ENCODE measurements at regions not wholly inside any gene's neighbourhood (a gene's known extent, or its start where the extent isn't known, plus 50 kb on each side); places are given as distances from the start of the nearest gene placed in this dataset.
"Not testable (repeated sequence)": the region's sequence is repeated elsewhere in the genome, so short reads cannot be mapped to it uniquely, and the experiment has no call there.

DNA sequence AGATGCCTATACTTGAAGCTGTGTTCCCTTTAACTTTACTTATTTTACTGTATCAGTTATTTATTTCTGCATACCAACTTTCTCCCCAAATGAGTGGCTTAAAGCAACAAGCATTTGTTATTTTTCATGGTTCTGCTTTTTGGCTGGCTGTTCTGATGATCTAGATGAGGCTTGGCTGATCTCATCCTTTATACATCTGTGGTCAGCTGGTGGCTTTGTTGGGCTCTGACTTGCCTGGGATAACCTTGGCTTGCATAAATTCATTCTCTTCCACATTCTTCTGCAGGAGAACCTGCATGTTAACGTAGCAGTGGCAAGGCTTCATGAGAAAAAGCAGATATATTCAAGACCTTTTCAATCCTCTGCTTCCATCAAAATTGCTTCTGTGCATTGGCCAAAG is 1317.6 kb downstream of the ADGRL3 start:
- DNase-seq (ENCODE audit: low read depth): no peak
- TF ChIP-seq, protein P1, sequence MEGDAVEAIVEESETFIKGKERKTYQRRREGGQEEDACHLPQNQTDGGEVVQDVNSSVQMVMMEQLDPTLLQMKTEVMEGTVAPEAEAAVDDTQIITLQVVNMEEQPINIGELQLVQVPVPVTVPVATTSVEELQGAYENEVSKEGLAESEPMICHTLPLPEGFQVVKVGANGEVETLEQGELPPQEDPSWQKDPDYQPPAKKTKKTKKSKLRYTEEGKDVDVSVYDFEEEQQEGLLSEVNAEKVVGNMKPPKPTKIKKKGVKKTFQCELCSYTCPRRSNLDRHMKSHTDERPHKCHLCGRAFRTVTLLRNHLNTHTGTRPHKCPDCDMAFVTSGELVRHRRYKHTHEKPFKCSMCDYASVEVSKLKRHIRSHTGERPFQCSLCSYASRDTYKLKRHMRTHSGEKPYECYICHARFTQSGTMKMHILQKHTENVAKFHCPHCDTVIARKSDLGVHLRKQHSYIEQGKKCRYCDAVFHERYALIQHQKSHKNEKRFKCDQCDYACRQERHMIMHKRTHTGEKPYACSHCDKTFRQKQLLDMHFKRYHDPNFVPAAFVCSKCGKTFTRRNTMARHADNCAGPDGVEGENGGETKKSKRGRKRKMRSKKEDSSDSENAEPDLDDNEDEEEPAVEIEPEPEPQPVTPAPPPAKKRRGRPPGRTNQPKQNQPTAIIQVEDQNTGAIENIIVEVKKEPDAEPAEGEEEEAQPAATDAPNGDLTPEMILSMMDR (IDR thresholded peaks at IDR 0.05; ENCODE audit: insufficient read depth, low read depth, low read length, missing control alignments): no peak
- no peak overlapping the region for H3K4me3 ChIP-seq (ENCODE audit: low read depth, low read length)

DNA sequence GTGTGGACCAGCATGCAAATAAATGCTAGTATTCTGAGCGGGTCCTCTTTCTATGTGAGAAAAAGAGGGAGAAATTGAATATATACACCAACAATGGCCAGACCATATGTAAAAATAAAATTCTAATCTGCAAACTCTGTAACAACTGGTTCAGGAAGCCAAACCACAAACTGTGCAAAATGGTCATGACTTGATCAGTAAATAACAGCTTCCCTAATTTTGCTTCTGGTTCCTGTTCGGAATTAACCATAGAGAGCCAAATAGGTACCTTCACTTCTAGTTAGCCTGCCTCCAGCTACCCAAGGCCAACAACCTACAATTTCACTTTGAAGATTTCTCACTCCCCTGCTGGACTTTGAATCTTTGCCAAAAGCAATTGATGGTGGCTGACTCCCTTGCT is 1313.2 kb downstream of the ADGRL3 start:
- no peak for DNase-seq (ENCODE audit: low read depth)
- TF ChIP-seq, protein P1 (IDR thresholded peaks at IDR 0.05; ENCODE audit: insufficient read depth, low read depth, low read length, missing control alignments): no peak
- no peak overlapping the region for H3K4me3 ChIP-seq (ENCODE audit: low read depth, low read length)

DNA sequence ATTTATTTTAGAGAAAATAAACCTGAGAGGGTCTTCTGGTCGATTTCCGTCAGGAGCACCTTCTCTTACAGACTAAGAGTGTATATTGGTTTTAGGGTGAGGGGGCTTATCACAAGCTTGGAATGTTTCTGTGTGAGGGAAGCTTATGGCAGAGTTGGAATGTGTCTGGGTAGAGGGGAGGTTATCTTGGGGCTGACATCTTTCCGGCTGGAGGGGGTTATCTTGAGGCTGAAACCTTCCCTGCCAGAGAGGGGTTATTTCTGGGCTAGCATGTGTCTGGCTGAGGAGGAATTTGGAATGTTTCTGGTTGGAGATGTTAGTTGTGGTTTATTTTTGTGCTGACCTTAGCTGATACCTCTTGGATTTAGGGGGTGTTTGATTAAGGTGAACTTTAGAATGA is 1312.1 kb downstream of the ADGRL3 start:
- TF ChIP-seq, protein P1 (IDR thresholded peaks at IDR 0.05; ENCODE audit: insufficient read depth, low read depth, low read length, missing control alignments): no peak
- DNase-seq (ENCODE audit: low read depth): no peak
- no peak overlapping the region for H3K4me3 ChIP-seq (ENCODE audit: low read depth, low read length)

DNA sequence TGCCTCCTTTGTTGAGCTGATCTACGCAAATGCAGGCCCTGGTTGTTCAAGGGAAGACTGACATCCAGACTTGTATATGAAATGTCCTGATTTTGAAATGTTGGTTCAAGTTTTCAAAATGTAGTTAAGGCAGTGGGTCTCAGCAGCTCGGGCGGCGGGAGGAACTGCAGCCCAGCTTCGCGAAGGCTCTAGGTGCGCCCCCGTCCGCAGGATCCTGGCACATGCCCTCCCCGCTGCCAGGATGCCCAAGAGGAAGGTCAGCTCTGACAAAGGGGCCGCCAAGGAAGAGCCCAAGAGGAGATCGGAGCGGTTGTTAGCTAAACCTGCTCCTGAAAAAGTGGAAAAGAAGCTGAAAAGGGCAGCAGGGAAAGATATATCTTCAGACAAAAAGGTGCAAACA is 1310.1 kb downstream of the ADGRL3 start:
- H3K4me3 ChIP-seq (ENCODE audit: low read depth, low read length): no peak overlapping the region
- DNase-seq (ENCODE audit: low read depth): no peak
- TF ChIP-seq, protein P1 (IDR thresholded peaks at IDR 0.05; ENCODE audit: insufficient read depth, low read depth, low read length, missing control alignments): no peak

DNA sequence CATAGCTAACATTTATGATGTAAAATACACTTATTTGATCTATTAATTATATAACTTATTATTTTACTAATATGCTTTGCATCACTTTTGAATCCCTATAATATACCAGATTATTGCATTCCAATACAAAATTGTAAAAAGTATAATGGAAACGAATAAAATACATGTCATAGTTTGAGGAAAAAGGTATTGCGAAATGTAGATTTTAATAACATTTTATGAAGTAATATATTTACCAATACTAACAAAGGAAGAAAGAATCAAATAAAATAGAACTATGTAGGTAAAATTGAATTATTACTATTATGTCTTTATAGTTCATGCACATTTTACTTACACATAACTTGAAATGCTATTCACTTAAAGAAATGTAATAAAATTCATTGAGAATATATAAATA is 1300.2 kb downstream of the ADGRL3 start:
- DNase-seq (ENCODE audit: low read depth): no peak
- TF ChIP-seq, protein P1 (IDR thresholded peaks at IDR 0.05; ENCODE audit: insufficient read depth, low read depth, low read length, missing control alignments): no peak
- H3K4me3 ChIP-seq (ENCODE audit: low read depth, low read length): no peak overlapping the region

DNA sequence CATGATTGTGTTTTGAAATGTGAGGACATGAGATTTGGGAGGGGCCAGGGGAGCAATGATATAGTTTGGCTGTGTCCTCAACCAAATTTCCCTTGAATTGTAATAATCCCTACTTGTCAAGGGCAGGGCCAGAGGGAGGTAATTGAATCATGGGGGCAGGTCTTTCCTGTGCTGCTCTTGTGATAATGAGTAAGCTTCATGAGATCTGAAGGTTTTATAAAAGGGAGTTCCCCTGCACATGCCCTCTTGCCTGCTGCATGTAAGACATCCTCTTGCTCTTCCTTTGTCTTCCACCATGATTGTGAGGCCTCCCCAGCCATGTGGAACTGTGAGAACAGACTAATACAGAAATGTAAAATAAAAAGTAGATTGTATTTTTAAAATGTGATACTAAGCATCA is 1294.9 kb downstream of the ADGRL3 start:
- TF ChIP-seq, protein P1 (IDR thresholded peaks at IDR 0.05; ENCODE audit: insufficient read depth, low read depth, low read length, missing control alignments): no peak
- no peak overlapping the region for H3K4me3 ChIP-seq (ENCODE audit: low read depth, low read length)
- DNase-seq (ENCODE audit: low read depth): no peak

DNA sequence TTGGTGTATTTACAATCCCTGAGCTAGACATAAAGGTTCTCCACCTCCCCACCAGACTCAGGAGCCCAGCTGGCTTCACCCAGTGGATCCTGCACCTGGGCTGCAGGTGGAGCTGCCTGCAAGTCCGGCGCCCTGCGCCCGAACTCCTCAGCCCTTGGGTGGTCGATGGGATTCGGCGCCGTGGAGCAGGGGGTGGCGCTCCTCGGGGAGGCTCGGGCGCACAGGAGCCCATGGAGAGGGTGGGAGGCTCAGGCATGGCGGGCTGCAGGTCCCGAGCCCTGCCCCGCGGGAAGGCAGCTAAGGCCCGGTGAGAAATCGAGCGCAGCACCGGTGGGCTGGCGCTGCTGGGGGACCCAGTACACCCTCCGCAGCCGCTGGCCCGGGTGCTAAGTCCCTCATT is 1291.6 kb downstream of the ADGRL3 start:
- not testable (repeated sequence) for DNase-seq (ENCODE audit: low read depth)

DNA sequence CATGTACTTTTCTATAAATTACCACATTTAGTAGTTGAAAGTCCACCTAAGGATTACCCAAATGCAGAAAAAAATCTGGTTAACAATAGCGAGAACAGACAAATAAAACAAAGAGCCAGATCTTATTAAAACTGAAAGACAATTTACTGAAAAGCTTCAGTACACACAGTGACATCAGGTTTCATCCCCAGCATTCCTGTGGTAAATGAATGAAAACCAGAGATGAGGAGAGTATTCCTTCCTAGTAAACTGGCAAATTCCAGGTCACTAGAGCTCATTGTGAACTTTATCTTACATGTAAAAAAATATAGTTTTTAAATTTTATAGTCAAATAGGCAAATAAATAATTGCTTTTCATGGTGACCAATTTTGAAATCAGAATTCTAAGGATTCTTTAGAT is 1290.5 kb downstream of the ADGRL3 start:
- no peak for DNase-seq (ENCODE audit: low read depth)
- TF ChIP-seq, protein P1 (IDR thresholded peaks at IDR 0.05; ENCODE audit: insufficient read depth, low read depth, low read length, missing control alignments): no peak

More for the DNA sequence above, 1291.6 kb downstream of the ADGRL3 start:
- H3K4me3 ChIP-seq (ENCODE audit: low read depth, low read length): not testable (repeated sequence)

More for the DNA sequence above, 1290.5 kb downstream of the ADGRL3 start:
- no peak overlapping the region for H3K4me3 ChIP-seq (ENCODE audit: low read depth, low read length)
